Right kidney (tissue), 1 donor: ENCODE measurements at regions not wholly inside any gene's neighbourhood (a gene's known extent, or its start where the extent isn't known, plus 50 kb on each side); places are given as distances from the start of the nearest gene placed in this dataset.

ENCODE experiments used
- DNase-seq: peaks from one replicate; pipeline ENCODE4 v3.0.0-alpha.2; 2016

GRCh38 chr5:6162175-6162574 lies 216.2 kb downstream of the MED10 start:
- no peak for DNase-seq

GRCh38 chr5:6161257-6161656 lies 217.1 kb downstream of the MED10 start:
- DNase-seq, result no peak

- DNase-seq, result no peak
Observed at GRCh38 chr5:6159832-6160430, 218.4 kb downstream of the MED10 start.

- DNase-seq, result no peak
Observed at GRCh38 chr5:6158974-6159831, 219.1 kb downstream of the MED10 start.

GRCh38 chr5:6154216-6154615 lies 224.1 kb downstream of the MED10 start:
- no peak for DNase-seq

GRCh38 chr5:6146271-6146670 lies 232.1 kb downstream of the MED10 start:
- DNase-seq, result no peak

- no peak for DNase-seq
Observed at GRCh38 chr5:6145616-6146237, 232.6 kb downstream of the MED10 start.

- DNase-seq, result no peak
Observed at GRCh38 chr5:6143523-6143922, 234.8 kb downstream of the MED10 start.

- no peak for DNase-seq
Observed at GRCh38 chr5:6142353-6142752, 236.0 kb downstream of the MED10 start.

- DNase-seq, result no peak
Observed at GRCh38 chr5:6140219-6140618, 238.1 kb downstream of the MED10 start.

GRCh38 chr5:6135977-6136376 lies 242.4 kb downstream of the MED10 start:
- DNase-seq, result no peak

- no peak for DNase-seq
Observed at GRCh38 chr5:6134281-6134680, 244.1 kb downstream of the MED10 start.

- DNase-seq, result no peak
Observed at GRCh38 chr5:6125781-6126180, 252.6 kb downstream of the MED10 start.

- DNase-seq, result no peak
Observed at GRCh38 chr5:6118691-6119090, 259.7 kb downstream of the MED10 start.

- no peak for DNase-seq
Observed at GRCh38 chr5:6117212-6117611, 261.1 kb downstream of the MED10 start.

- no peak for DNase-seq
Observed at GRCh38 chr5:6115852-6116251, 262.5 kb downstream of the MED10 start.

- DNase-seq, result no peak
Observed at GRCh38 chr5:6112538-6112937, 265.8 kb downstream of the MED10 start.

GRCh38 chr5:6112125-6112524 lies 266.2 kb downstream of the MED10 start:
- DNase-seq, result no peak

- no peak for DNase-seq
Observed at GRCh38 chr5:6111131-6111530, 267.2 kb downstream of the MED10 start.

GRCh38 chr5:6110441-6111005 lies 267.8 kb downstream of the MED10 start:
- DNase-seq, result no peak

- DNase-seq, result no peak
Observed at GRCh38 chr5:6108981-6109825, 269.1 kb downstream of the MED10 start.

- no peak for DNase-seq
Observed at GRCh38 chr5:6108540-6108848, 269.9 kb downstream of the MED10 start.
